Heart left ventricle (tissue), 13 donors: ENCODE measurements at regions not wholly inside any gene's neighbourhood (a gene's known extent, or its start where the extent isn't known, plus 50 kb on each side); places are given as distances from the start of the nearest gene placed in this dataset.

Source experiments
- CTCF ChIP-seq, 12 donors: fragments of 200-600 bp; sonication (generic) in 4 of 12; IDR thresholded peaks; one replicate each; pipeline versions ENCODE4 v1.5.0 to v1.8.0; 2018 to 2022; ENCODE audit warnings: antibody characterized with exemption in 12 of 12, mild to moderate bottlenecking in 5 of 12
- POLR2A ChIP-seq, 2 donors: fragments of 450-650 bp; IDR thresholded peaks; one replicate each; pipeline ENCODE4 v1.6.1; 2017; ENCODE audit warnings: antibody characterized with exemption in 2 of 2, mild to moderate bottlenecking in 2 of 2, moderate library complexity in 2 of 2
- donor health status: ischemic (EF 13 %, LVEDD 7.1; RV severe dilation, severe dysfunction).
- donor health status: DM: no; HTN: yes; CAD: no.
- donor health status: DM: no; HTN: no; CAD: no.
- donor health status: ischemic (EF 25% LVEDD 6.9; RV normal size, moderate dysfunction).
- donor health status: ischemic (EF 25% LVEDD 5.7; RV mildly dilated, moderate dysfunction).
- donor health status: ischemic (EF 35%, LVEDD 5.7; RV mildly dilated, moderate dysfunction).
- donor health status: nonischemic (EF 11% LVEDD 7.7; RV severe dilation, severe dysfunction).
- donor health status: DM: yes; HTN: yes; CAD: no.
- donor health status: PGD.
- donor health status: ischemic (EF 29% LVEDD 5.4; RV normal size, mild dysfunction).
- donor health status: nonischemic (EF 23%, LVEDD 6.1; RV moderate dilation, normal function).

DNA sequence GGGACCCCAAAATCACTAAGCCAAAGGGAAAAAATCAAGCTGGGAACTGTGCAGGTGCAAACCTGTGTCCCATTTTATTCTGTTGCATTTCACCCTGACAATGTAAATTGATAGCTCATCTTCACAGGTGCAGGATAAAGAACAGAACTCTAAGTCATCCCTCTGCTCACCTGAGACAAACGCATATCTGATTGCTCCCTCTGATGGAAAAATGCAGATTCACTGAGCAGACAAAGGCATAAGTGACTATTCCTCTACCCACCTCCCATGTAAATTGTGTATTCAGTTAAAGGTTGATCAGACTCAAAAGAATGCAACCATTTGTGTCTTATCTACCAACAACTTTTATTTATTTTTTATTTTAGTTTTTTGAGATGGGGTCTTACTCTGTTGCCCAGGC, 644.2 kb downstream of the PTPRU start:
- TF ChIP-seq CTCF (IDR thresholded peaks at IDR 0.05), result no peak
- TF ChIP-seq POLR2A (IDR thresholded peaks at IDR 0.05), result no peak
